Liver (tissue), 7 donors: ENCODE measurements at regions not wholly inside any gene's neighbourhood (a gene's known extent, or its start where the extent isn't known, plus 50 kb on each side); places are given as distances from the start of the nearest gene placed in this dataset.

ENCODE experiments used
- DNase-seq: peaks from one replicate; pipeline ENCODE4 v3.0.0-alpha.2; 2017; ENCODE audit warnings: low spot score
- H3K27ac ChIP-seq, 2 donors: one replicate each; pipeline ENCODE4 v1.7.0; 2013; ENCODE audit warnings: inconsistent platforms in 2 of 2, low read length in 2 of 2, control low read depth in 1 of 2, low read depth in 1 of 2, mild to moderate bottlenecking in 1 of 2
- H3K27me3 ChIP-seq, 4 donors: one replicate each; pipeline versions ENCODE4 v1.6.1 to v1.7.0; 2013; ENCODE audit warnings: low read length in 3 of 4, inconsistent platforms in 1 of 4, mild to moderate bottlenecking in 1 of 4, moderate library complexity in 1 of 4; ENCODE audit not compliant: control insufficient read depth in 4 of 4, insufficient read depth in 4 of 4
- H3K36me3 ChIP-seq, 4 donors: one replicate each; pipeline versions ENCODE4 v1.6.1 to v1.7.0; 2013; ENCODE audit warnings: low read length in 3 of 4, mild to moderate bottlenecking in 3 of 4, low read depth in 1 of 4, moderate library complexity in 1 of 4; ENCODE audit not compliant: control insufficient read depth in 4 of 4, insufficient read depth in 3 of 4
- H3K4me1 ChIP-seq, 4 donors: one replicate each; pipeline versions ENCODE4 v1.6.1 to v1.7.0; 2013; ENCODE audit warnings: low read length in 3 of 4, mild to moderate bottlenecking in 3 of 4, moderate library complexity in 1 of 4; ENCODE audit not compliant: control insufficient read depth in 4 of 4, insufficient read depth in 4 of 4
- H3K4me3 ChIP-seq, 3 donors: one replicate each; pipeline versions ENCODE4 v1.6.1 to v1.7.0; 2013; ENCODE audit warnings: low read length in 3 of 3, control low read depth in 1 of 3, low read depth in 1 of 3, mild to moderate bottlenecking in 1 of 3
- H3K9ac ChIP-seq, 2 donors: one replicate each; pipeline ENCODE4 v1.7.0; 2013; ENCODE audit warnings: low read length in 2 of 2, mild to moderate bottlenecking in 2 of 2, moderate library complexity in 2 of 2, control low read depth in 1 of 2, low read depth in 1 of 2
- H3K9me3 ChIP-seq, 4 donors: one replicate each; pipeline versions ENCODE4 v1.6.1 to v1.7.0; 2013; ENCODE audit warnings: low read length in 3 of 4; ENCODE audit not compliant: control insufficient read depth in 4 of 4
- ATF3 ChIP-seq: IDR thresholded peaks from 2 replicates; pipeline ENCODE4 v1.6.1; 2016; ENCODE audit warnings: antibody characterized with exemption
- CTCF ChIP-seq: fragments of 150-350 bp; IDR thresholded peaks from 2 replicates; pipeline ENCODE4 v1.5.1; 2017; ENCODE audit warnings: improper control_type of control experiment, low read depth, low read length; ENCODE audit not compliant: missing input control
- EGR1 ChIP-seq, 2 donors: IDR thresholded peaks; 2 replicates each; pipeline ENCODE4 v1.6.1; 2016 to 2018; ENCODE audit warnings: antibody characterized with exemption in 2 of 2, low read depth in 2 of 2
- FOXA1 ChIP-seq: IDR thresholded peaks from 2 replicates; pipeline ENCODE4 v1.6.1; 2016; ENCODE audit warnings: antibody characterized with exemption
- FOXA2 ChIP-seq: IDR thresholded peaks from 2 replicates; pipeline ENCODE4 v1.6.1; 2016; ENCODE audit warnings: antibody characterized with exemption
- GABPA ChIP-seq, 2 donors: IDR thresholded peaks in 1 of 2; conservative IDR thresholded peaks in 1 of 2; 2 replicates each; pipeline ENCODE4 v1.6.1; 2016; ENCODE audit warnings: antibody characterized with exemption in 2 of 2, mild to moderate bottlenecking in 1 of 2, moderate library complexity in 1 of 2
- HNF4A ChIP-seq, 2 donors: conservative IDR thresholded peaks; 2 replicates each; pipeline ENCODE4 v1.6.1; 2016; ENCODE audit warnings: antibody characterized with exemption in 2 of 2, mild to moderate bottlenecking in 2 of 2
- HNF4G ChIP-seq: IDR thresholded peaks from 2 replicates; pipeline ENCODE4 v1.6.1; 2016; ENCODE audit warnings: antibody characterized with exemption
- JUND ChIP-seq, 2 donors: IDR thresholded peaks; 2 replicates each; pipeline ENCODE4 v1.6.1; 2016; ENCODE audit warnings: antibody characterized with exemption in 2 of 2
- MAX ChIP-seq: IDR thresholded peaks from 2 replicates; pipeline ENCODE4 v1.6.1; 2016; ENCODE audit warnings: antibody characterized with exemption
- NR2F2 ChIP-seq: IDR thresholded peaks from 2 replicates; pipeline ENCODE4 v1.6.1; 2016; ENCODE audit warnings: antibody characterized with exemption
- RAD21 ChIP-seq, 2 donors: IDR thresholded peaks; 2 replicates each; pipeline ENCODE4 v1.6.1; 2016; ENCODE audit warnings: antibody characterized with exemption in 2 of 2, mild to moderate bottlenecking in 2 of 2
- REST ChIP-seq: IDR thresholded peaks from 2 replicates; pipeline ENCODE4 v1.6.1; 2016; ENCODE audit warnings: antibody characterized with exemption, mild to moderate bottlenecking
- RXRA ChIP-seq, 2 donors: IDR thresholded peaks; 2 replicates each; pipeline ENCODE4 v1.6.1; 2017 to 2018; ENCODE audit warnings: antibody characterized with exemption in 2 of 2, mild to moderate bottlenecking in 1 of 2
- SP1 ChIP-seq: IDR thresholded peaks from 2 replicates; pipeline ENCODE4 v1.6.1; 2018; ENCODE audit warnings: antibody characterized with exemption, mild to moderate bottlenecking
- TAF1 ChIP-seq: conservative IDR thresholded peaks from 2 replicates; pipeline ENCODE4 v1.6.1; 2016; ENCODE audit warnings: antibody characterized with exemption, mild to moderate bottlenecking
- YY1 ChIP-seq: IDR thresholded peaks from 2 replicates; pipeline ENCODE4 v1.6.1; 2016; ENCODE audit warnings: antibody characterized with exemption, mild to moderate bottlenecking
- ZBTB33 ChIP-seq: IDR thresholded peaks from 2 replicates; pipeline ENCODE4 v1.6.1; 2016; ENCODE audit warnings: antibody characterized with exemption
- donor health status: healthy.
- donor health status: healthy.
- donor health status: healthy.
- donor health status: healthy.

GRCh38 chr20:10855778-10856177 lies 182.0 kb upstream of the JAG1 start:
- no peaks in the 10 kb centered on the region for H3K36me3 ChIP-seq
- no peaks in the 10 kb centered on the region for H3K27me3 ChIP-seq
- no peak overlapping the region for H3K4me3 ChIP-seq
- no peak overlapping the region for H3K9ac ChIP-seq
- no peak for TF ChIP-seq FOXA2
- TF ChIP-seq EGR1 (IDR thresholded peaks at IDR 0.05; ENCODE audit: low read depth in 2 of 2), result no peak
- TF ChIP-seq ZBTB33, result no peak
- no peak for TF ChIP-seq HNF4A (conservative IDR thresholded peaks at IDR 0.05)
- TF ChIP-seq SP1, result no peak
- TF ChIP-seq HNF4G, result no peak
- no peak for TF ChIP-seq RAD21 (IDR thresholded peaks at IDR 0.05)
- TF ChIP-seq JUND (IDR thresholded peaks at IDR 0.05), result no peak
- TF ChIP-seq TAF1, result no peak
- TF ChIP-seq YY1, result no peak
- TF ChIP-seq ATF3, result no peak
- no peak for TF ChIP-seq RXRA (IDR thresholded peaks at IDR 0.05)
- no peak for TF ChIP-seq CTCF
- TF ChIP-seq REST, result no peak
- no peak for TF ChIP-seq GABPA (IDR thresholded peaks at IDR 0.05 in 1 of 2, conservative IDR thresholded peaks at IDR 0.05 in 1 of 2)
- no peak for TF ChIP-seq MAX
- no peak for TF ChIP-seq FOXA1
- no peak for TF ChIP-seq NR2F2
- no peak overlapping the region for H3K27ac ChIP-seq
- H3K4me1 ChIP-seq, result peaks cover 0 to 12% (median 10%) of the 10 kb centered on the region in 4 donors
- H3K9me3 ChIP-seq, result no peaks in the 10 kb centered on the region
- no peak for DNase-seq
